ENCODE measurements at regions not wholly inside any gene's neighbourhood (a gene's known extent, or its start where the extent isn't known, plus 50 kb on each side); places are given as distances from the start of the nearest gene placed in this dataset.

DNA sequence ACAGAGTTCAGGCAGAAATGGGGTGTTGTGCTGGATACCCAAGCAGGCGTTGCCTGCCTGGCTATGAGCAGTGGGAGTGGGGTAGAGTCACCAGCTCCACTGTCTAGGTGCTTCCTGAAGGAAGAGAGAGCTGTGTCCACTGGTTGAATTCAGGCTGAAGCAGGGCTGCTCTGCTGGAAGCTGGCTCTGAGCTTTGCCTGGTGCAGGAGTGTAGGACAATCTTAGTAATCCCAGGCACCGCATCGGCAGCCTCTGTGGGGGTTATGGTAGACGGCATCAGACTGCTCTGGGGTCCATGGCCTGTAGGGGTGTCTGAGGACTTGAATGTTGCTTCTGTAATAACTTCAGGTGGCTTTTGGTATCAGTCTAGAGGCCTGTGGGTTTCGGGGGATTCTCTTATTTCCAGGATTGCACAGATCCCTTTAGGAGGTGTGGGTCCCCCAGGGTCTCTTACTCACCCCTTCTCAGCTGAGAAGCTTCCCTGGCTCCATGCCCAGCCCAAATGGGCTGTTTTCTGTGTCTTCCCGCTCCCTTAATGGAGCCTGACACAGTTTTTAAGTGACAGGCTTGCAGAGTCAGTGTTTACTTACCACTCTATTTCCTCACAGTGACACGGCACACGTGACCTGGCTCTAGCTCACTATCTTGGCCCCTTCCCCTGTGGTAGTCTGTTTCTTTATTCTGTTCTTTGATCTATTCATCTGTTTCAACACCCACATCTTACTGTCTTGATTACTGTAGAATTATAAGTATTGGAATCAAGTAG lies 644.3 kb downstream of the CBLN2 start:
- DNase-seq: no peak
- H3K79me1 ChIP-seq (ENCODE audit: low read length): no peaks in the 10 kb centered on the region
- H3K23ac ChIP-seq (ENCODE audit: low read length): no peak overlapping the region
- no CpG with 5 or more reads among the region's 8 CpGs for WGBS (ENCODE audit: extremely low coverage, insufficient coverage, insufficient read length)
- H2AK5ac ChIP-seq (ENCODE audit: low read length): no peak overlapping the region
- no peak overlapping the region for H3K4me2 ChIP-seq (ENCODE audit: low read length)
- no peaks in the 10 kb centered on the region for H3K4me1 ChIP-seq (ENCODE audit: control insufficient read depth in 1 of 2, insufficient read depth in 2 of 2, low read length in 2 of 2)
- no peak overlapping the region for H3K18ac ChIP-seq (ENCODE audit: low read length)
- H3K36me3 ChIP-seq (ENCODE audit: control insufficient read depth in 1 of 2, insufficient read depth in 2 of 2, low read length in 2 of 2): no peaks in the 10 kb centered on the region
- no peak overlapping the region for H3K9ac ChIP-seq (ENCODE audit: low read length)
- H4K12ac ChIP-seq (ENCODE audit: low read depth, low read length): no peak overlapping the region
- no peak overlapping the region for H3K4me3 ChIP-seq (ENCODE audit: low read depth, low read length)
- no peak overlapping the region for H2BK12ac ChIP-seq (ENCODE audit: low read length)
- no peak overlapping the region for H4K8ac ChIP-seq (ENCODE audit: low read depth, low read length)
- H3K9me3 ChIP-seq (ENCODE audit: insufficient read depth, low read depth, low read length): no peaks in the 10 kb centered on the region
- H3K27ac ChIP-seq (ENCODE audit: low read depth, low read length): no peak overlapping the region
- H2BK120ac ChIP-seq (ENCODE audit: insufficient read depth, low read length, poor library complexity): no peak overlapping the region
- no peak overlapping the region for H3K14ac ChIP-seq (ENCODE audit: low read length)
- H4K91ac ChIP-seq (ENCODE audit: low read depth, low read length): no peak overlapping the region
- H3K4ac ChIP-seq (ENCODE audit: low read depth, low read length): no peak overlapping the region
- no peak overlapping the region for H2AFZ ChIP-seq (ENCODE audit: insufficient read depth, low read length, poor library complexity)
- no peak overlapping the region for H2BK5ac ChIP-seq (ENCODE audit: low read depth, low read length, poor library complexity)
- no peaks in the 10 kb centered on the region for H3K79me2 ChIP-seq (ENCODE audit: control insufficient read depth, insufficient read depth, low read length, poor library complexity)
- no peaks in the 10 kb centered on the region for H3K27me3 ChIP-seq (ENCODE audit: insufficient read depth, low read length)

DNA sequence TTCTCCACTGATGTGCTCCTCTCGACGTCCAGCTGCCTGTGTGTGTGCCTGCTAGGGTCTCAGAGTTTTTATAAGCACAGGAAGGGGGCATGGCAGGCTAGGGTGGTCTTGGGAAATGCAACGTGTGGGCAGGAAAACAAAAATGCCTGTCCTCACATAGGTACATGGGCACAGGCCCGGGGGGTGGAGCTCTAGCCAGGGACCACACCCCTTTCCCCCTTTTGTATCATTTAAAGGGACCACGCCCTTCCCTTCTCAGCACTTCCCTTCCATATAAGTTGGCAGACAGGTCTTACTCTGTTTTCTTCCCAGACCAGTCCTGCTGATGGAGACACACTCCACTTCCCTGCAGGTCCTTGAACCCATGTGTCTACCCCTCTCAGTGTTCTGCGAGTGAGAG lies 645.0 kb downstream of the CBLN2 start:
- Histone ChIP-seq H4K91ac (ENCODE audit: low read depth, low read length) (no peak overlapping the region), H3K23ac (ENCODE audit: low read length) (no peak overlapping the region), H3K36me3 (ENCODE audit: control insufficient read depth in 1 of 2, insufficient read depth in 2 of 2, low read length in 2 of 2) (no peaks in the 10 kb centered on the region), H3K4me2 (ENCODE audit: low read length) (no peak overlapping the region), H3K4me1 (ENCODE audit: control insufficient read depth in 1 of 2, insufficient read depth in 2 of 2, low read length in 2 of 2) (no peaks in the 10 kb centered on the region), H3K79me2 (ENCODE audit: control insufficient read depth, insufficient read depth, low read length, poor library complexity) (no peaks in the 10 kb centered on the region), H2AFZ (ENCODE audit: insufficient read depth, low read length, poor library complexity) (no peak overlapping the region), H3K9ac (ENCODE audit: low read length) (no peak overlapping the region), H3K4me3 (ENCODE audit: low read depth, low read length) (no peak overlapping the region), H2BK120ac (ENCODE audit: insufficient read depth, low read length, poor library complexity) (no peak overlapping the region), H3K27me3 (ENCODE audit: insufficient read depth, low read length) (no peaks in the 10 kb centered on the region), H3K27ac (ENCODE audit: low read depth, low read length) (no peak overlapping the region), H3K79me1 (ENCODE audit: low read length) (no peaks in the 10 kb centered on the region), H3K18ac (ENCODE audit: low read length) (no peak overlapping the region), H2AK5ac (ENCODE audit: low read length) (no peak overlapping the region), H3K9me3 (ENCODE audit: insufficient read depth, low read depth, low read length) (no peaks in the 10 kb centered on the region), H2BK5ac (ENCODE audit: low read depth, low read length, poor library complexity) (no peak overlapping the region), H2BK12ac (ENCODE audit: low read length) (no peak overlapping the region), H4K8ac (ENCODE audit: low read depth, low read length) (no peak overlapping the region), H4K12ac (ENCODE audit: low read depth, low read length) (no peak overlapping the region), H3K14ac (ENCODE audit: low read length) (no peak overlapping the region), H3K4ac (ENCODE audit: low read depth, low read length) (no peak overlapping the region)
- no CpG with 5 or more reads among the region's 6 CpGs for WGBS (ENCODE audit: extremely low coverage, insufficient coverage, insufficient read length)
- DNase-seq: no peak

DNA sequence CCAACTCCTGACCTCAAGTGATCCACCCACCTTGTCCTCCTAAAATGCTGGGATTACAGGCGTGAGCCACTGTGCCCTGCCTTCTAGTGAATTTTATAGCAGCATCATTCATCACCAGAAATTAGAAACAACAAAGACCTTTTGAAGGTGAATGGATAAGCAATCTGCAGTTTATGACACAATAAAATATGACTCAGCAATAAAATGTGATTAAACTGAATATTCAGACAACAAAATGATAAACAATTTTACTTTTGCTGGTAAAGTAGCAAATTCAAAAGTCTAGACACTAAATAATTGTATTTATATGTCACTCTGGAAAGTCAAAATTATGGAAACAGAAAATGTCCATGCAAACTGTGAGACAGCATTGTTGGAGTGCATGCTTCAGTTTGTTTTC lies 656.6 kb downstream of the CBLN2 start:
- Histone ChIP-seq H3K23ac (ENCODE audit: low read length) (no peak overlapping the region), H3K4me2 (ENCODE audit: low read length) (no peak overlapping the region), H3K36me3 (ENCODE audit: control insufficient read depth in 1 of 2, insufficient read depth in 2 of 2, low read length in 2 of 2) (no peaks in the 10 kb centered on the region), H2AFZ (ENCODE audit: insufficient read depth, low read length, poor library complexity) (no peak overlapping the region), H3K14ac (ENCODE audit: low read length) (no peak overlapping the region), H3K79me1 (ENCODE audit: low read length) (no peaks in the 10 kb centered on the region), H3K9ac (ENCODE audit: low read length) (no peak overlapping the region), H3K27ac (ENCODE audit: low read depth, low read length) (no peak overlapping the region), H2AK5ac (ENCODE audit: low read length) (no peak overlapping the region), H3K4me1 (ENCODE audit: control insufficient read depth in 1 of 2, insufficient read depth in 2 of 2, low read length in 2 of 2) (no peaks in the 10 kb centered on the region), H3K27me3 (ENCODE audit: insufficient read depth, low read length) (no peaks in the 10 kb centered on the region), H3K4ac (ENCODE audit: low read depth, low read length) (no peak overlapping the region), H4K8ac (ENCODE audit: low read depth, low read length) (no peak overlapping the region), H3K18ac (ENCODE audit: low read length) (no peak overlapping the region), H2BK5ac (ENCODE audit: low read depth, low read length, poor library complexity) (no peak overlapping the region), H4K12ac (ENCODE audit: low read depth, low read length) (no peak overlapping the region), H4K91ac (ENCODE audit: low read depth, low read length) (no peak overlapping the region), H2BK120ac (ENCODE audit: insufficient read depth, low read length, poor library complexity) (no peak overlapping the region), H3K4me3 (ENCODE audit: low read depth, low read length) (no peak overlapping the region), H2BK12ac (ENCODE audit: low read length) (no peak overlapping the region), H3K79me2 (ENCODE audit: control insufficient read depth, insufficient read depth, low read length, poor library complexity) (no peaks in the 10 kb centered on the region), H3K9me3 (ENCODE audit: insufficient read depth, low read depth, low read length) (no peaks in the 10 kb centered on the region)
- DNase-seq: no peak
- no CpG with 5 or more reads among the region's 1 CpG for WGBS (ENCODE audit: extremely low coverage, insufficient coverage, insufficient read length)

DNA sequence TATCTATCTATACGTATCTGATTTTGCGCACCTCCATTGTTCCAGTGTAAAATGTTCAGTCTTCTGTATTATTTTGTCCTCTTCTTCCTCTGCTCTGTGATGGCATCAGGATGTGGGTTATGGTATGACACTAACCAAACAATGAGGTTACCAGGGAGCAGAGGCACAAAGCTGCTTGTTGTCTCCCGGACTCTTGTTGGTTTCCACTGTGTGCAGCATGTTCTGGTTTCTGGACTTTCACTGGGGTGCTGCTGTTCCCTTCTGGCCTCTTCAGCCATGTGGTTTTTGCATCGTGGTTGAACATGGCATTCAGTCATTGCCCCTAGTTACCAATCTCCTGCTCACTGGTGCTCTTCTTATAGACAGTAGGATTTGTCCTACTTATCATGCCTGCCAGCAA lies 665.9 kb downstream of the CBLN2 start:
- no CpG with 5 or more reads among the region's 4 CpGs for WGBS (ENCODE audit: extremely low coverage, insufficient coverage, insufficient read length)
- H2BK5ac ChIP-seq (ENCODE audit: low read depth, low read length, poor library complexity): no peak overlapping the region
- no peak for DNase-seq
- H3K4ac ChIP-seq (ENCODE audit: low read depth, low read length): no peak overlapping the region
- no peak overlapping the region for H3K4me2 ChIP-seq (ENCODE audit: low read length)
- no peaks in the 10 kb centered on the region for H3K4me1 ChIP-seq (ENCODE audit: control insufficient read depth in 1 of 2, insufficient read depth in 2 of 2, low read length in 2 of 2)
- H2BK120ac ChIP-seq (ENCODE audit: insufficient read depth, low read length, poor library complexity): no peak overlapping the region
- no peaks in the 10 kb centered on the region for H3K79me2 ChIP-seq (ENCODE audit: control insufficient read depth, insufficient read depth, low read length, poor library complexity)
- H4K12ac ChIP-seq (ENCODE audit: low read depth, low read length): no peak overlapping the region
- no peaks in the 10 kb centered on the region for H3K27me3 ChIP-seq (ENCODE audit: insufficient read depth, low read length)
- H3K9ac ChIP-seq (ENCODE audit: low read length): peak overlapping the region; percentile 25
- H2AFZ ChIP-seq (ENCODE audit: insufficient read depth, low read length, poor library complexity): no peak overlapping the region
- H3K23ac ChIP-seq (ENCODE audit: low read length): no peak overlapping the region
- no peak overlapping the region for H4K91ac ChIP-seq (ENCODE audit: low read depth, low read length)
- no peaks in the 10 kb centered on the region for H3K79me1 ChIP-seq (ENCODE audit: low read length)
- no peak overlapping the region for H2BK12ac ChIP-seq (ENCODE audit: low read length)
- H3K14ac ChIP-seq (ENCODE audit: low read length): no peak overlapping the region
- H4K8ac ChIP-seq (ENCODE audit: low read depth, low read length): no peak overlapping the region
- no peaks in the 10 kb centered on the region for H3K9me3 ChIP-seq (ENCODE audit: insufficient read depth, low read depth, low read length)
- no peak overlapping the region for H3K18ac ChIP-seq (ENCODE audit: low read length)
- H2AK5ac ChIP-seq (ENCODE audit: low read length): no peak overlapping the region
- H3K4me3 ChIP-seq (ENCODE audit: low read depth, low read length): no peak overlapping the region
- H3K36me3 ChIP-seq (ENCODE audit: control insufficient read depth in 1 of 2, insufficient read depth in 2 of 2, low read length in 2 of 2): no peaks in the 10 kb centered on the region
- H3K27ac ChIP-seq (ENCODE audit: low read depth, low read length): no peak overlapping the region
